IMR-90 (cell line): ENCODE measurements at regions not wholly inside any gene's neighbourhood (a gene's known extent, or its start where the extent isn't known, plus 50 kb on each side); places are given as distances from the start of the nearest gene placed in this dataset.

ENCODE experiments used
- ATAC-seq: fragments of 200-7000 bp; cut with Tn5 transposase; 2 replicates; pipeline ENCODE4 v1.9.1; 2020; ENCODE audit warnings: low read depth, mild to moderate bottlenecking, moderate library complexity
- BruUV-seq: library from RNA; stranded (reverse); fragments of 400-500 nt; replicated peaks from 2 replicates; lab custom pipeline; 2021; lab: Mats Ljungman, UMichigan
- CTCF ChIA-PET: fragments of 300-600 bp; formaldehyde crosslinking; extraction: SDS; loops from one replicate; lab custom pipeline; 2021; ENCODE audit warnings: antibody characterized with exemption; lab: Yijun Ruan, JAX
- POLR2A ChIA-PET: fragments of 300-600 bp; sonication (Branson Sonifier 250); formaldehyde crosslinking; loops from one replicate; lab custom pipeline; 2022; ENCODE audit warnings: antibody characterized with exemption; ENCODE audit not compliant: unreplicated experiment; lab: Charles Lee
- DNase-seq: peaks from one replicate; pipeline ENCODE4 v3.0.0; 2013
- H2AFZ ChIP-seq: replicated peaks from 2 replicates; pipeline ENCODE3; 2013; ENCODE audit warnings: low read length, mild to moderate bottlenecking; ENCODE audit not compliant: poor library complexity
- H2AK5ac ChIP-seq: 2 replicates; pipeline ENCODE4 v1.6.1; 2013; ENCODE audit warnings: low read depth, low read length, inconsistent platforms
- H2AK9ac ChIP-seq: replicated peaks from 2 replicates; pipeline ENCODE3; 2013; ENCODE audit warnings: mild to moderate bottlenecking, low read depth, low read length, moderate library complexity; ENCODE audit not compliant: poor library complexity
- H2BK120ac ChIP-seq: 2 replicates; pipeline ENCODE4 v1.6.1; 2013; ENCODE audit warnings: low read depth, low read length, inconsistent platforms
- H2BK15ac ChIP-seq: 3 replicates; pipeline ENCODE4 v1.6.1; 2013; ENCODE audit warnings: low read depth, low read length, inconsistent platforms
- H2BK20ac ChIP-seq: 2 replicates; pipeline ENCODE4 v1.6.1; 2013; ENCODE audit warnings: low read depth, mild to moderate bottlenecking, inconsistent platforms, low read length, moderate library complexity
- H2BK5ac ChIP-seq: 2 replicates; pipeline ENCODE4 v1.6.1; 2013; ENCODE audit warnings: mild to moderate bottlenecking, low read depth, low read length, inconsistent platforms; ENCODE audit not compliant: poor library complexity, severe bottlenecking
- H3K14ac ChIP-seq: replicated peaks from 2 replicates; pipeline ENCODE4 v1.6.1; 2013; ENCODE audit warnings: low read depth, low read length, inconsistent platforms
- H3K18ac ChIP-seq: 2 replicates; pipeline ENCODE4 v1.6.1; 2013; ENCODE audit warnings: low read depth, low read length, control low read depth
- H3K23ac ChIP-seq: 2 replicates; pipeline ENCODE4 v1.6.1; 2013; ENCODE audit warnings: low read depth, low read length, inconsistent platforms
- H3K27ac ChIP-seq: 2 replicates; pipeline ENCODE4 v1.5.1; 2013; ENCODE audit warnings: mild to moderate bottlenecking, control low read depth, low read length; ENCODE audit not compliant: insufficient read depth
- H3K27me3 ChIP-seq: 2 replicates; pipeline ENCODE4 v1.6.1; 2013; ENCODE audit warnings: low read length; ENCODE audit not compliant: control insufficient read depth, insufficient read depth
- H3K36me3 ChIP-seq: 2 replicates; pipeline ENCODE4 v1.6.1; 2013; ENCODE audit warnings: low read length, mixed read lengths; ENCODE audit not compliant: control insufficient read depth, insufficient read depth
- H3K4ac ChIP-seq: 2 replicates; pipeline ENCODE4 v1.6.1; 2013; ENCODE audit warnings: low read depth, low read length, inconsistent platforms
- H3K4me1 ChIP-seq: 2 replicates; pipeline ENCODE4 v1.6.1; 2013; ENCODE audit warnings: low read length, mixed read lengths; ENCODE audit not compliant: control insufficient read depth, insufficient read depth
- H3K4me2 ChIP-seq: 2 replicates; pipeline ENCODE4 v1.6.1; 2013; ENCODE audit warnings: low read depth, mild to moderate bottlenecking, control low read depth, low read length, moderate library complexity
- H3K4me3 ChIP-seq: 2 replicates; pipeline ENCODE4 v1.5.1; 2013; ENCODE audit warnings: low read depth, mild to moderate bottlenecking, control low read depth, low read length, moderate library complexity; ENCODE audit not compliant: insufficient read depth
- H3K56ac ChIP-seq: 2 replicates; pipeline ENCODE4 v1.6.1; 2013; ENCODE audit warnings: low read length, inconsistent platforms; ENCODE audit not compliant: insufficient read depth; ENCODE audit errors: extremely low read depth
- H3K79me1 ChIP-seq, 2 experiments: 2 replicates each; pipeline ENCODE4 v1.6.1; 2013; ENCODE audit warnings: low read length in 2 of 2, inconsistent platforms in 1 of 2, low read depth in 1 of 2
- H3K9ac ChIP-seq: 2 replicates; pipeline ENCODE4 v1.6.1; 2013; ENCODE audit warnings: low read depth, low read length, control low read depth
- H3K9me1 ChIP-seq: 2 replicates; pipeline ENCODE4 v1.6.1; 2013; ENCODE audit warnings: low read length, inconsistent platforms; ENCODE audit not compliant: insufficient read depth
- H3K9me3 ChIP-seq: 2 replicates; pipeline ENCODE4 v1.6.1; 2013; ENCODE audit warnings: low read length; ENCODE audit not compliant: control insufficient read depth, insufficient read depth
- H4K20me1 ChIP-seq: 2 replicates; pipeline ENCODE4 v1.6.1; 2013; ENCODE audit warnings: low read length, inconsistent platforms; ENCODE audit not compliant: insufficient read depth
- H4K5ac ChIP-seq: 2 replicates; pipeline ENCODE4 v1.6.1; 2013; ENCODE audit warnings: mild to moderate bottlenecking, low read depth, low read length, control low read depth
- H4K8ac ChIP-seq, 2 experiments: 2 replicates each; pipeline ENCODE4 v1.6.1; 2013; ENCODE audit warnings: low read depth in 2 of 2, low read length in 2 of 2, control low read depth in 1 of 2, inconsistent platforms in 1 of 2
- H4K91ac ChIP-seq: 2 replicates; pipeline ENCODE4 v1.6.1; 2013; ENCODE audit warnings: low read depth, low read length, inconsistent platforms; ENCODE audit not compliant: insufficient read depth
- BHLHE40 ChIP-seq: fragments of 150-350 bp; IDR thresholded peaks from 2 replicates; pipeline ENCODE4 v1.6.1; 2016; ENCODE audit warnings: mild to moderate bottlenecking, low read depth, low read length
- CEBPB ChIP-seq: IDR thresholded peaks from 2 replicates; pipeline ENCODE4 v1.6.1; 2012; ENCODE audit warnings: low read depth, low read length, improper control_type of control experiment
- CHD1 ChIP-seq: IDR thresholded peaks from 2 replicates; pipeline ENCODE4 v1.6.1; 2012; ENCODE audit warnings: low read depth, low read length, improper control_type of control experiment
- CTCF ChIP-seq: conservative IDR thresholded peaks from 2 replicates; pipeline ENCODE4 v1.5.1; 2012; ENCODE audit warnings: mild to moderate bottlenecking, low read depth, low read length, improper control_type of control experiment
- ELK1 ChIP-seq: fragments of 150-350 bp; IDR thresholded peaks from 2 replicates; pipeline ENCODE4 v1.6.1; 2016; ENCODE audit warnings: low read depth, mild to moderate bottlenecking, low read length, moderate library complexity, borderline replicate concordance
- FOS ChIP-seq: fragments of 150-350 bp; IDR thresholded peaks from 2 replicates; pipeline ENCODE4 v1.6.1; 2016; ENCODE audit warnings: low read depth, low read length
- MAFK ChIP-seq: IDR thresholded peaks from 2 replicates; pipeline ENCODE4 v1.6.1; 2012; ENCODE audit warnings: low read depth, low read length, improper control_type of control experiment
- MAZ ChIP-seq: IDR thresholded peaks from 2 replicates; pipeline ENCODE4 v1.6.1; 2012; ENCODE audit warnings: low read depth, mild to moderate bottlenecking, low read length, improper control_type of control experiment, moderate library complexity, borderline replicate concordance
- MXI1 ChIP-seq: IDR thresholded peaks from 2 replicates; pipeline ENCODE4 v1.6.1; 2012; ENCODE audit warnings: low read depth, mild to moderate bottlenecking, low read length, moderate library complexity, borderline replicate concordance
- NFE2L2 ChIP-seq: fragments of 150-350 bp; IDR thresholded peaks from 2 replicates; pipeline ENCODE4 v1.6.1; 2016; ENCODE audit warnings: low read depth, mild to moderate bottlenecking, low read length
- POLR2A ChIP-seq: IDR thresholded peaks from 2 replicates; pipeline ENCODE4 v1.6.1; 2012; ENCODE audit warnings: mild to moderate bottlenecking, low read depth, low read length
- RAD21 ChIP-seq: IDR thresholded peaks from 2 replicates; pipeline ENCODE4 v1.6.1; 2012; ENCODE audit warnings: low read length, improper control_type of control experiment
- RCOR1 ChIP-seq: IDR thresholded peaks from 2 replicates; pipeline ENCODE4 v1.6.1; 2012; ENCODE audit warnings: mild to moderate bottlenecking, low read length, improper control_type of control experiment; ENCODE audit not compliant: insufficient replicate concordance
- RFX5 ChIP-seq: IDR thresholded peaks from 2 replicates; pipeline ENCODE4 v1.8.0; 2012; ENCODE audit warnings: low read depth, mild to moderate bottlenecking, low read length, moderate library complexity
- SMC3 ChIP-seq: fragments of 150-350 bp; IDR thresholded peaks from 2 replicates; pipeline ENCODE4 v1.6.1; 2016; ENCODE audit warnings: low read depth, mild to moderate bottlenecking, antibody characterized with exemption, low read length, moderate library complexity
- WGBS, 2 experiments: methylation state at CpG; one replicate each; pipeline versions ENCODE4 v1.1.5 to v1.1.7; 2013; ENCODE audit warnings: missing lambda C conversion rate in 2 of 2; ENCODE audit not compliant: insufficient read length in 1 of 2; ENCODE audit errors: extremely low coverage in 2 of 2; 5-methylcytosine and 5-hydroxymethylcytosine counted together
- dilution Hi-C: fragments of 300-500 bp; cut with HindIII; formaldehyde crosslinking; loops from one replicate; pipeline ENCODE4 v1.14.3; 2018; ENCODE audit warnings: low sequenced_read_pairs; ENCODE audit not compliant: unreplicated experiment
- in situ Hi-C: fragments of 300-500 bp; cut with MboI; formaldehyde crosslinking; loops from 3 replicates; pipeline ENCODE4 v1.14.3; 2019; ENCODE audit warnings: low sequenced_read_pairs, inconsistent platforms, mixed read lengths
- intact Hi-C: fragments of 100-400 bp; cut with micrococcal nuclease; formaldehyde crosslinking; loops from 2 replicates; pipeline ENCODE4 v1.10.0; 2022
- TF ChIP-seq, protein P1 (sequence below): fragments of 150-350 bp; IDR thresholded peaks from 2 replicates; pipeline ENCODE4 v1.6.1; 2017; ENCODE audit warnings: mild to moderate bottlenecking, antibody characterized with exemption, low read length, low read depth

DNA sequence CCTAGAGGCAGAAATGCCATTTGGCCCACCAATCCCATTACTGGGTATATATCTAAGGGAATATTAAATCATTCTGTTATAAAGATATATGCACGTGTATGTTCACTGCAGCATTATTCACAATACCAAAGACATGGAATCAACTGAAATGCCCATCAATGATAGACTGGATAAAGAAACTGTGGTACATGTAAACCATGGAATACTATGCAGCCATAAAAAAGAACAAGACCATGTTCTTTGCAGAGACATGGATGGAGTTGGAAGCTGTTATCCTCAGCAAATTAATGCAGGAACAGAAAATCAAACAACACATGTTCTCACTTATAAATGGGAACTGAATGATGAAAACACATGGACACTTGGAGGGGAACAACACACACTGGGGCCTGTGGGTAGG lies 458.4 kb downstream of the CD83 start:
- Histone ChIP-seq H4K91ac (no peak overlapping the region), H3K56ac (no peak overlapping the region), H2BK120ac (no peak overlapping the region), H3K4me2 (no peak overlapping the region), H3K9ac (no peak overlapping the region), H3K4ac (no peak overlapping the region), H3K14ac (no peak overlapping the region), H4K5ac (no peak overlapping the region), H2AFZ (no peak overlapping the region), H3K4me3 (no peak overlapping the region), H2BK15ac (no peak overlapping the region), H4K20me1 (no peaks in the 10 kb centered on the region), H3K27me3 (peaks cover 5% of the 10 kb centered on the region), H3K79me1 (no peaks in the 10 kb centered on the region), H3K4me1 (no peaks in the 10 kb centered on the region), H2AK5ac (no peak overlapping the region), H2BK5ac (no peak overlapping the region), H3K36me3 (no peaks in the 10 kb centered on the region), H3K18ac (no peak overlapping the region), H3K9me3 (no peaks in the 10 kb centered on the region), H3K23ac (no peak overlapping the region), H3K27ac (no peak overlapping the region), H2AK9ac (no peak overlapping the region), H2BK20ac (no peak overlapping the region), H4K8ac (no peak overlapping the region), H3K9me1 (0 out of 2 replicates have a peak, but pooled peaks cover 3% of the 10 kb centered on the region)
- ChIA-PET POLR2A (no interaction called here), CTCF (interaction anchor here (1.1 kb wide), 1 partner anchor 21 kb away, joined by 6 read pairs; no protein-coding TSS in a partner anchor)
- BruUV-seq, result no TSS peak
- dilution Hi-C loops, result no loop called here
- in situ Hi-C loops, result no loop called here
- no CpG with 5 or more reads among the region's 1 CpG for WGBS, 2 experiments
- DNase-seq, result no peak
- no peak for ATAC-seq
- no peak for TF ChIP-seq RCOR1
- TF ChIP-seq RAD21, result no peak
- no peak for TF ChIP-seq CTCF
- no peak for TF ChIP-seq BHLHE40
- TF ChIP-seq SMC3, result no peak
- TF ChIP-seq, protein P1, sequence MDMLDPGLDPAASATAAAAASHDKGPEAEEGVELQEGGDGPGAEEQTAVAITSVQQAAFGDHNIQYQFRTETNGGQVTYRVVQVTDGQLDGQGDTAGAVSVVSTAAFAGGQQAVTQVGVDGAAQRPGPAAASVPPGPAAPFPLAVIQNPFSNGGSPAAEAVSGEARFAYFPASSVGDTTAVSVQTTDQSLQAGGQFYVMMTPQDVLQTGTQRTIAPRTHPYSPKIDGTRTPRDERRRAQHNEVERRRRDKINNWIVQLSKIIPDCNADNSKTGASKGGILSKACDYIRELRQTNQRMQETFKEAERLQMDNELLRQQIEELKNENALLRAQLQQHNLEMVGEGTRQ, result no peak
- no peak for TF ChIP-seq CHD1
- TF ChIP-seq FOS, result no peak
- no peak for TF ChIP-seq ELK1
- no peak for TF ChIP-seq CEBPB
- TF ChIP-seq MAZ, result no peak
- no peak for TF ChIP-seq MXI1
- no peak for TF ChIP-seq NFE2L2
- no peak for TF ChIP-seq MAFK
- TF ChIP-seq RFX5, result no peak
- no peak for TF ChIP-seq POLR2A
- intact Hi-C loops, result no loop called here
